ENCODE measurements at regions not wholly inside any gene's neighbourhood (a gene's known extent, or its start where the extent isn't known, plus 50 kb on each side); places are given as distances from the start of the nearest gene placed in this dataset.

DNA sequence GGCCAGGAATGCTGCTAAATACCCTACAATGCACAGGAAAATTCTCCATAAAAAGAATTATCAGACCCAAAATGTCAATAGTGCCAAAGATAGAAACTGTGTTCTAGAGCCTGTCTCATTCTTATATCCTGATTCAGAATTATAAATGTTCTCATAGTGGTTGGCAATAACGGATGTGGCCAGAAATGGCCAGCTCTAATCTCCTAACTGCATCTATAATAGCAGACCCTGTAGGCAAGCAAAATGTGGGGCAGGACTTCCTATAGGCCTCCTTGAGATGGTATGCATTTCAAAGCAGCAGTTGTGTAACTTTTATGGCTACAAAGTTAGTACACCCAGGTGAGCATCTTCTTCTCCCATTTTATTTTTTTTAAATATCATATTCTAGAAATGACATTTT is 95.9 kb upstream of the SGIP1 start:
- Histone ChIP-seq H3K9me3 (no peaks in the 10 kb centered on the region), H3K27me3 (ENCODE audit: insufficient read depth) (no peaks in the 10 kb centered on the region), H4K20me1 (ENCODE audit: insufficient read depth) (no peaks in the 10 kb centered on the region), H3K4me3 (ENCODE audit: low read depth in 2 of 2, low read length in 1 of 2) (no peak overlapping the region), H3K27ac (ENCODE audit: low read depth in 2 of 2, low read length in 1 of 2) (no peak overlapping the region), H3K79me2 (ENCODE audit: insufficient read depth) (no peaks in the 10 kb centered on the region), H3F3A (replicated peaks; ENCODE audit: insufficient read depth) (peaks cover 3% of the 10 kb centered on the region), H3K4me1 (ENCODE audit: control insufficient read depth in 1 of 2, insufficient read depth in 2 of 2, low read depth in 1 of 2, low read length in 1 of 2) (no peaks in the 10 kb centered on the region), H3K9me2 (no peaks in the 10 kb centered on the region), H3K4me2 (no peak overlapping the region), H3K36me3 (replicated peaks in 1 of 2; ENCODE audit: control insufficient read depth in 1 of 2, insufficient read depth in 2 of 2, low read length in 1 of 2) (no peaks in the 10 kb centered on the region), H3K9ac (no peak overlapping the region), H2AFZ (ENCODE audit: low read depth) (no peak overlapping the region)
- POLR2A ChIA-PET: no interaction called here
- CTCF ChIA-PET: interaction anchor here (0.6 to 4.2 kb wide), 3 partner anchors 8 to 750 kb away, joined by 3 to 33 read pairs (median 3); no protein-coding TSS in a partner anchor
- 83% methylated on average over 1 of the region's 1 CpG for WGBS (ENCODE audit: low lambda C conversion rate)
- no peak for DNase-seq
- TF ChIP-seq SMC3 (IDR thresholded peaks at IDR 0.05; ENCODE audit: low read depth, low read length) (no peak), RXRA (IDR thresholded peaks at IDR 0.05; ENCODE audit: borderline replicate concordance, low read depth) (no peak), TAF1 (IDR thresholded peaks at IDR 0.05; ENCODE audit: borderline replicate concordance, low read depth, low read length) (no peak), GABPA (IDR thresholded peaks at IDR 0.05; ENCODE audit: low read depth) (no peak), FOXJ3 (CRISPR knock-in tag; IDR thresholded peaks at IDR 0.05) (no peak), SIN3A (IDR thresholded peaks at IDR 0.05; ENCODE audit: borderline replicate concordance, low read depth, low read length) (no peak), CHD2 (IDR thresholded peaks at IDR 0.05; ENCODE audit: low read length, partially characterized antibody) (no peak), MXI1 (IDR thresholded peaks at IDR 0.05; ENCODE audit: low read depth, low read length) (no peak), RFX5 (IDR thresholded peaks at IDR 0.05; ENCODE audit: low read length) (no peak), JUND (IDR thresholded peaks at IDR 0.05) (no peak), EZH2phosphoT487 (IDR thresholded peaks at IDR 0.05; ENCODE audit: borderline replicate concordance, low read depth) (no peak), NRF1 (IDR thresholded peaks at IDR 0.05; ENCODE audit: low read depth, low read length) (no peak), GATA2 (CRISPR knock-in tag; IDR thresholded peaks at IDR 0.05) (no peak)
- TF ChIP-seq, protein P1, sequence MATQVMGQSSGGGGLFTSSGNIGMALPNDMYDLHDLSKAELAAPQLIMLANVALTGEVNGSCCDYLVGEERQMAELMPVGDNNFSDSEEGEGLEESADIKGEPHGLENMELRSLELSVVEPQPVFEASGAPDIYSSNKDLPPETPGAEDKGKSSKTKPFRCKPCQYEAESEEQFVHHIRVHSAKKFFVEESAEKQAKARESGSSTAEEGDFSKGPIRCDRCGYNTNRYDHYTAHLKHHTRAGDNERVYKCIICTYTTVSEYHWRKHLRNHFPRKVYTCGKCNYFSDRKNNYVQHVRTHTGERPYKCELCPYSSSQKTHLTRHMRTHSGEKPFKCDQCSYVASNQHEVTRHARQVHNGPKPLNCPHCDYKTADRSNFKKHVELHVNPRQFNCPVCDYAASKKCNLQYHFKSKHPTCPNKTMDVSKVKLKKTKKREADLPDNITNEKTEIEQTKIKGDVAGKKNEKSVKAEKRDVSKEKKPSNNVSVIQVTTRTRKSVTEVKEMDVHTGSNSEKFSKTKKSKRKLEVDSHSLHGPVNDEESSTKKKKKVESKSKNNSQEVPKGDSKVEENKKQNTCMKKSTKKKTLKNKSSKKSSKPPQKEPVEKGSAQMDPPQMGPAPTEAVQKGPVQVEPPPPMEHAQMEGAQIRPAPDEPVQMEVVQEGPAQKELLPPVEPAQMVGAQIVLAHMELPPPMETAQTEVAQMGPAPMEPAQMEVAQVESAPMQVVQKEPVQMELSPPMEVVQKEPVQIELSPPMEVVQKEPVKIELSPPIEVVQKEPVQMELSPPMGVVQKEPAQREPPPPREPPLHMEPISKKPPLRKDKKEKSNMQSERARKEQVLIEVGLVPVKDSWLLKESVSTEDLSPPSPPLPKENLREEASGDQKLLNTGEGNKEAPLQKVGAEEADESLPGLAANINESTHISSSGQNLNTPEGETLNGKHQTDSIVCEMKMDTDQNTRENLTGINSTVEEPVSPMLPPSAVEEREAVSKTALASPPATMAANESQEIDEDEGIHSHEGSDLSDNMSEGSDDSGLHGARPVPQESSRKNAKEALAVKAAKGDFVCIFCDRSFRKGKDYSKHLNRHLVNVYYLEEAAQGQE (IDR thresholded peaks at IDR 0.05; ENCODE audit: low read depth, low read length): no peak
- TF ChIP-seq, protein P2, sequence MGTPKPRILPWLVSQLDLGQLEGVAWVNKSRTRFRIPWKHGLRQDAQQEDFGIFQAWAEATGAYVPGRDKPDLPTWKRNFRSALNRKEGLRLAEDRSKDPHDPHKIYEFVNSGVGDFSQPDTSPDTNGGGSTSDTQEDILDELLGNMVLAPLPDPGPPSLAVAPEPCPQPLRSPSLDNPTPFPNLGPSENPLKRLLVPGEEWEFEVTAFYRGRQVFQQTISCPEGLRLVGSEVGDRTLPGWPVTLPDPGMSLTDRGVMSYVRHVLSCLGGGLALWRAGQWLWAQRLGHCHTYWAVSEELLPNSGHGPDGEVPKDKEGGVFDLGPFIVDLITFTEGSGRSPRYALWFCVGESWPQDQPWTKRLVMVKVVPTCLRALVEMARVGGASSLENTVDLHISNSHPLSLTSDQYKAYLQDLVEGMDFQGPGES (IDR thresholded peaks at IDR 0.05; ENCODE audit: low read depth, low read length): no peak
- TF ChIP-seq, protein P3, sequence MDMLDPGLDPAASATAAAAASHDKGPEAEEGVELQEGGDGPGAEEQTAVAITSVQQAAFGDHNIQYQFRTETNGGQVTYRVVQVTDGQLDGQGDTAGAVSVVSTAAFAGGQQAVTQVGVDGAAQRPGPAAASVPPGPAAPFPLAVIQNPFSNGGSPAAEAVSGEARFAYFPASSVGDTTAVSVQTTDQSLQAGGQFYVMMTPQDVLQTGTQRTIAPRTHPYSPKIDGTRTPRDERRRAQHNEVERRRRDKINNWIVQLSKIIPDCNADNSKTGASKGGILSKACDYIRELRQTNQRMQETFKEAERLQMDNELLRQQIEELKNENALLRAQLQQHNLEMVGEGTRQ (IDR thresholded peaks at IDR 0.05; ENCODE audit: borderline replicate concordance, low read depth, low read length): no peak
- TF ChIP-seq, protein P4, sequence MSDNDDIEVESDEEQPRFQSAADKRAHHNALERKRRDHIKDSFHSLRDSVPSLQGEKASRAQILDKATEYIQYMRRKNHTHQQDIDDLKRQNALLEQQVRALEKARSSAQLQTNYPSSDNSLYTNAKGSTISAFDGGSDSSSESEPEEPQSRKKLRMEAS (IDR thresholded peaks at IDR 0.05; ENCODE audit: low read depth): no peak
- TF ChIP-seq, protein P5, sequence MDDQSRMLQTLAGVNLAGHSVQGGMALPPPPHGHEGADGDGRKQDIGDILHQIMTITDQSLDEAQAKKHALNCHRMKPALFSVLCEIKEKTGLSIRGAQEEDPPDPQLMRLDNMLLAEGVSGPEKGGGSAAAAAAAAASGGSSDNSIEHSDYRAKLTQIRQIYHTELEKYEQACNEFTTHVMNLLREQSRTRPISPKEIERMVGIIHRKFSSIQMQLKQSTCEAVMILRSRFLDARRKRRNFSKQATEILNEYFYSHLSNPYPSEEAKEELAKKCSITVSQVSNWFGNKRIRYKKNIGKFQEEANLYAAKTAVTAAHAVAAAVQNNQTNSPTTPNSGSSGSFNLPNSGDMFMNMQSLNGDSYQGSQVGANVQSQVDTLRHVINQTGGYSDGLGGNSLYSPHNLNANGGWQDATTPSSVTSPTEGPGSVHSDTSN (IDR thresholded peaks at IDR 0.05): no peak
